ENCODE measurements at regions not wholly inside any gene's neighbourhood (a gene's known extent, or its start where the extent isn't known, plus 50 kb on each side); places are given as distances from the start of the nearest gene placed in this dataset.

GRCh38 chr3:106906074-106906473 is 471.2 kb upstream of the CCDC54 start:
- H3K27me3 ChIP-seq (ENCODE audit: control insufficient read depth, insufficient read depth, low read length, poor library complexity, severe bottlenecking): no peaks in the 10 kb centered on the region
- Mint-ChIP-seq H3K4me1 (no peaks in the 10 kb centered on the region), H3K4me3 (no peak overlapping the region), H3K36me3 (ENCODE audit: low read depth) (peaks cover 4% of the 10 kb centered on the region), H3K9me3 (peaks cover 27% of the 10 kb centered on the region), H3K27me3 (ENCODE audit: insufficient read depth) (no peaks in the 10 kb centered on the region), H3K27ac (no peak overlapping the region)
- H3K4me3 ChIP-seq (ENCODE audit: low read length): no peak overlapping the region
- H3K36me3 ChIP-seq (ENCODE audit: control insufficient read depth, insufficient read depth, low read length): peaks cover 6% of the 10 kb centered on the region
- H3K27ac ChIP-seq (ENCODE audit: low read depth, low read length): no peak overlapping the region
- 50 to 70% methylated on average over 2 to 4 of the region's 4 CpGs for WGBS, 2 experiments (ENCODE audit: insufficient coverage in 1 of 2, insufficient read length in 1 of 2)
- no peak for DNase-seq
- no peak for TF ChIP-seq CTCF (conservative IDR thresholded peaks at IDR 0.05)
- peaks cover 39% of the 10 kb centered on the region for H3K9me3 ChIP-seq (ENCODE audit: control insufficient read depth, low read length)
- H3K9ac ChIP-seq (ENCODE audit: extremely low read depth, low read length, poor library complexity, severe bottlenecking): no peak overlapping the region
- H3K4me1 ChIP-seq (ENCODE audit: control insufficient read depth, insufficient read depth, low read length): no peaks in the 10 kb centered on the region

- H3K9ac ChIP-seq (ENCODE audit: extremely low read depth, low read length, poor library complexity, severe bottlenecking): no peak overlapping the region
- no peak overlapping the region for H3K27ac ChIP-seq (ENCODE audit: low read depth, low read length)
- TF ChIP-seq CTCF (conservative IDR thresholded peaks at IDR 0.05): no peak
- no peak overlapping the region for H3K4me3 Mint-ChIP-seq
- H3K9me3 ChIP-seq (ENCODE audit: control insufficient read depth, low read length): peaks cover 49% of the 10 kb centered on the region
- H3K27me3 ChIP-seq (ENCODE audit: control insufficient read depth, insufficient read depth, low read length, poor library complexity, severe bottlenecking): no peaks in the 10 kb centered on the region
- H3K27me3 Mint-ChIP-seq (ENCODE audit: insufficient read depth): no peaks in the 10 kb centered on the region
- H3K36me3 Mint-ChIP-seq (ENCODE audit: low read depth): peaks cover 5% of the 10 kb centered on the region
- peaks cover 28% of the 10 kb centered on the region for H3K9me3 Mint-ChIP-seq
- 81 to 83% methylated on average over 1 to 10 of the region's 10 CpGs for WGBS, 2 experiments (ENCODE audit: insufficient coverage in 1 of 2, insufficient read length in 1 of 2)
- H3K36me3 ChIP-seq (ENCODE audit: control insufficient read depth, insufficient read depth, low read length): peaks cover 6% of the 10 kb centered on the region
- H3K4me1 ChIP-seq (ENCODE audit: control insufficient read depth, insufficient read depth, low read length): no peaks in the 10 kb centered on the region
- H3K27ac Mint-ChIP-seq: no peak overlapping the region
- H3K4me1 Mint-ChIP-seq: no peaks in the 10 kb centered on the region
- H3K4me3 ChIP-seq (ENCODE audit: low read length): no peak overlapping the region
- DNase-seq: no peak
These were observed 468.9 kb upstream of the CCDC54 start for GRCh38 chr3:106908181-106908938.

- Histone ChIP-seq H3K9ac (ENCODE audit: extremely low read depth, low read length, poor library complexity, severe bottlenecking) (no peak overlapping the region), H3K4me1 (ENCODE audit: control insufficient read depth, insufficient read depth, low read length) (no peaks in the 10 kb centered on the region), H3K27me3 (ENCODE audit: control insufficient read depth, insufficient read depth, low read length, poor library complexity, severe bottlenecking) (no peaks in the 10 kb centered on the region), H3K4me3 (ENCODE audit: low read length) (no peak overlapping the region), H3K9me3 (ENCODE audit: control insufficient read depth, low read length) (peaks cover 39% of the 10 kb centered on the region), H3K36me3 (ENCODE audit: control insufficient read depth, insufficient read depth, low read length) (peaks cover 6% of the 10 kb centered on the region), H3K27ac (ENCODE audit: low read depth, low read length) (peak overlapping the region; percentile 70)
- peak; percentile 89 for DNase-seq
- H3K4me3 Mint-ChIP-seq: no peak overlapping the region
- peaks cover 13% of the 10 kb centered on the region for H3K4me1 Mint-ChIP-seq
- peaks cover 24% of the 10 kb centered on the region for H3K9me3 Mint-ChIP-seq
- H3K27me3 Mint-ChIP-seq (ENCODE audit: insufficient read depth): no peaks in the 10 kb centered on the region
- WGBS, 2 experiments (ENCODE audit: insufficient coverage in 1 of 2, insufficient read length in 1 of 2): 24 to 68% methylated on average over 4 to 14 of the region's 14 CpGs
- H3K27ac Mint-ChIP-seq: peak overlapping the region; percentile 76
- peaks cover 3% of the 10 kb centered on the region for H3K36me3 Mint-ChIP-seq (ENCODE audit: low read depth)
- no peak for TF ChIP-seq CTCF (conservative IDR thresholded peaks at IDR 0.05)
These were observed 464.0 kb upstream of the CCDC54 start for GRCh38 chr3:106913111-106913698.

Measured in endodermal cell (in vitro differentiated cells).